HepG2 (cell line): ENCODE measurements at regions not wholly inside any gene's neighbourhood (a gene's known extent, or its start where the extent isn't known, plus 50 kb on each side); places are given as distances from the start of the nearest gene placed in this dataset.

Experiments
- ATAC-seq: fragments of 200-7000 bp; cut with Tn5 transposase; 3 replicates; pipeline ENCODE4 v1.9.1; 2020; ENCODE audit warnings: mild to moderate bottlenecking, moderate library complexity
- BruUV-seq: library from RNA; stranded (reverse); fragments of 400-500 nt; replicated peaks from 2 replicates; lab custom pipeline; 2021; lab: Mats Ljungman, UMichigan
- CTCF ChIA-PET: fragments of 300-600 bp; formaldehyde crosslinking; extraction: SDS; loops from one replicate; lab custom pipeline; 2021; ENCODE audit warnings: low total read pairs, inconsistent platforms, low intra/inter-chr PET ratio; lab: Yijun Ruan, JAX
- POLR2A ChIA-PET: fragments of 350-600 bp; sonication (Branson Sonifier 250); formaldehyde crosslinking; loops from one replicate; lab custom pipeline; 2020; ENCODE audit warnings: antibody characterized with exemption, inconsistent platforms; lab: Yijun Ruan, JAX
- DNase-seq: peaks from one replicate; pipeline ENCODE4 v3.0.0-alpha.2; 2015; ENCODE audit warnings: low spot score
- FAIRE-seq: peaks from 3 replicates; lab custom pipeline; 2011; peaks lifted over from hg19 to GRCh38; lab: Jason Lieb, UNC
- H2AFZ ChIP-seq: one replicate; pipeline ENCODE4 v1.6.1; 2011; ENCODE audit warnings: low read length, inconsistent platforms
- H3K27ac ChIP-seq: fragments of 300-600 bp; 3 replicates; pipeline ENCODE4 v1.8.0; 2011; ENCODE audit warnings: mixed run types, mild to moderate bottlenecking, mixed read lengths, low read length, inconsistent platforms; ENCODE audit not compliant: insufficient read depth; ENCODE audit errors: extremely low read length
- H3K27me3 ChIP-seq, 2 experiments: fragments of 200-600 bp in 1 of 2; 2 replicates in 1 of 2; 3 replicates in 1 of 2; pipeline versions ENCODE4 v1.6.0 to v1.8.0; 2011; ENCODE audit warnings: low read length in 2 of 2, mild to moderate bottlenecking in 2 of 2, moderate library complexity in 2 of 2, inconsistent platforms in 1 of 2; ENCODE audit not compliant: insufficient read depth in 2 of 2, control insufficient read depth in 1 of 2
- H3K36me3 ChIP-seq, 2 experiments: fragments of 200-600 bp in 1 of 2; replicated peaks in 1 of 2; 2 replicates in 1 of 2; 3 replicates in 1 of 2; pipeline versions ENCODE4 v1.5.1 to v1.8.0; 2011; ENCODE audit warnings: low read length in 2 of 2, inconsistent platforms in 1 of 2; ENCODE audit not compliant: insufficient read depth in 2 of 2, control insufficient read depth in 1 of 2
- H3K4me1 ChIP-seq: 2 replicates; pipeline ENCODE4 v1.5.1; 2012; ENCODE audit warnings: low read length, inconsistent platforms; ENCODE audit not compliant: insufficient read depth
- H3K4me2 ChIP-seq: 2 replicates; pipeline ENCODE4 v1.6.0; 2011; ENCODE audit warnings: low read depth, low read length, inconsistent platforms
- H3K4me3 ChIP-seq, 3 experiments: fragments of 200-600 bp in 1 of 3; sonication (generic), shearing (Covaris generic) in 1 of 3; replicated peaks in 1 of 3; 2 replicates each; pipeline ENCODE4 v1.5.1; 2011 to 2016; ENCODE audit warnings: low read length in 3 of 3, inconsistent platforms in 2 of 3, low read depth in 2 of 3, mild to moderate bottlenecking in 2 of 3, control low read depth in 1 of 3, mixed read lengths in 1 of 3; ENCODE audit not compliant: insufficient read depth in 1 of 3
- H3K79me2 ChIP-seq: one replicate; pipeline ENCODE4 v1.6.1; 2011; ENCODE audit warnings: low read length, inconsistent platforms; ENCODE audit not compliant: insufficient read depth
- H3K9ac ChIP-seq: 2 replicates; pipeline ENCODE4 v1.6.0; 2011; ENCODE audit warnings: mild to moderate bottlenecking, low read depth, low read length, inconsistent platforms; ENCODE audit not compliant: insufficient read depth
- H3K9me3 ChIP-seq: 2 replicates; pipeline ENCODE4 v1.5.1; 2012; ENCODE audit warnings: mild to moderate bottlenecking, low read length
- H4K20me1 ChIP-seq: 2 replicates; pipeline ENCODE4 v1.6.0; 2011; ENCODE audit warnings: inconsistent platforms, mild to moderate bottlenecking, low read length, moderate library complexity; ENCODE audit not compliant: insufficient read depth
- CCAR2 ChIP-seq: fragments of 200-400 bp; formaldehyde crosslinking; optimal IDR thresholded peaks from 2 replicates; pipeline ENCODE3; 2018; ENCODE audit warnings: low read depth, mild to moderate bottlenecking, low read length, moderate library complexity
- ELF1 ChIP-seq: sonication (generic); formaldehyde crosslinking; IDR thresholded peaks from 2 replicates; pipeline ENCODE4 v1.4.0; 2020; ENCODE audit warnings: missing genetic modification reagents
- FOXK2 ChIP-seq: fragments of 450-650 bp; IDR thresholded peaks from 2 replicates; pipeline ENCODE4 v1.6.1; 2016
- MBD4 ChIP-seq: IDR thresholded peaks from 2 replicates; pipeline ENCODE4 v1.6.1; 2012; ENCODE audit warnings: low read length, inconsistent platforms, borderline replicate concordance
- PTBP1 ChIP-seq: fragments of 200-400 bp; formaldehyde crosslinking; IDR thresholded peaks from 2 replicates; pipeline ENCODE4 v1.6.1; 2018; ENCODE audit warnings: low read length, low read depth; ENCODE audit not compliant: poor library complexity, severe bottlenecking
- SMAD9 ChIP-seq: sonication (generic); formaldehyde crosslinking; IDR thresholded peaks from 2 replicates; pipeline ENCODE4 v1.5.1; 2020; ENCODE audit warnings: mild to moderate bottlenecking, missing genetic modification reagents
- TAF15 ChIP-seq: fragments of 200-400 bp; formaldehyde crosslinking; IDR thresholded peaks from one replicate; pipeline ENCODE4 v1.6.1; 2018; ENCODE audit warnings: mild to moderate bottlenecking, low read depth, low read length; ENCODE audit not compliant: poor library complexity, severe bottlenecking
- THYN1 ChIP-seq: sonication (generic); formaldehyde crosslinking; IDR thresholded peaks from 2 replicates; pipeline ENCODE4 v1.8.1; 2023; ENCODE audit warnings: low read depth, mild to moderate bottlenecking, moderate library complexity, missing genetic modification reagents, borderline replicate concordance
- ZBTB21 ChIP-seq: sonication (generic); formaldehyde crosslinking; IDR thresholded peaks from 2 replicates; pipeline ENCODE4 v1.4.0; 2020; ENCODE audit warnings: missing genetic modification reagents
- ZNF281 ChIP-seq: sonication (generic); formaldehyde crosslinking; IDR thresholded peaks from 2 replicates; pipeline ENCODE4 v1.4.0; 2020; ENCODE audit warnings: missing genetic modification reagents, borderline replicate concordance
- ZNF30 ChIP-seq: sonication (generic); formaldehyde crosslinking; IDR thresholded peaks from 2 replicates; pipeline ENCODE4 v1.5.0; 2020; ENCODE audit warnings: mild to moderate bottlenecking, missing genetic modification reagents
- ZSCAN12 ChIP-seq: sonication (generic); formaldehyde crosslinking; IDR thresholded peaks from 2 replicates; pipeline ENCODE4 v1.9.0; 2021; ENCODE audit warnings: mild to moderate bottlenecking, missing genetic modification reagents
- in situ Hi-C: cut with HindIII; loops from 2 replicates; pipeline ENCODE4 v1.10.0; 2017; ENCODE audit warnings: low pct_unique_long_range_greater_than_20kb; ENCODE audit not compliant: extremely low pct_ligation_motif_present
- intact Hi-C: fragments of 100-400 bp; cut with micrococcal nuclease; formaldehyde crosslinking; loops from one replicate; pipeline ENCODE4 v1.10.0; 2022; ENCODE audit not compliant: unreplicated experiment

GRCh38 chr7:41103331-41103730, 599.6 kb downstream of the INHBA start:
- H3K4me2 ChIP-seq, result no peak overlapping the region
- in situ Hi-C loops (no loop called here), intact Hi-C loops (no loop called here)
- H3K4me3 ChIP-seq, result no peak overlapping the region
- no peaks in the 10 kb centered on the region for H3K36me3 ChIP-seq
- H3K27ac ChIP-seq, result no peak overlapping the region
- ChIA-PET POLR2A (no interaction called here), CTCF (no interaction called here)
- DNase-seq (no peak), ATAC-seq (no peak), FAIRE-seq (no peak)
- no TSS peak for BruUV-seq
- H3K4me1 ChIP-seq, result no peaks in the 10 kb centered on the region
- H3K27me3 ChIP-seq, result no peaks in the 10 kb centered on the region; a peak in 1 of 5 replicates
- TF ChIP-seq THYN1 (CRISPR knock-in tag), result no peak
- no peak for TF ChIP-seq ELF1 (CRISPR knock-in tag)
- TF ChIP-seq SMAD9 (CRISPR knock-in tag), result no peak
- no peak for TF ChIP-seq ZNF30 (CRISPR knock-in tag)
- TF ChIP-seq PTBP1, result no peak
- no peak for TF ChIP-seq TAF15
- TF ChIP-seq MBD4, result no peak
- no peak for TF ChIP-seq ZBTB21 (CRISPR knock-in tag)
- TF ChIP-seq ZSCAN12 (CRISPR knock-in tag), result no peak
- TF ChIP-seq ZNF281 (CRISPR knock-in tag), result no peak
- no peak for TF ChIP-seq CCAR2
- TF ChIP-seq FOXK2, result no peak
- no peaks in the 10 kb centered on the region for H3K79me2 ChIP-seq
- no peaks in the 10 kb centered on the region for H3K9me3 ChIP-seq
- no peaks in the 10 kb centered on the region for H4K20me1 ChIP-seq
- H2AFZ ChIP-seq, result no peak overlapping the region
- H3K9ac ChIP-seq, result no peak overlapping the region
